Spleen (tissue), 11 donors: ENCODE measurements at regions not wholly inside any gene's neighbourhood (a gene's known extent, or its start where the extent isn't known, plus 50 kb on each side); places are given as distances from the start of the nearest gene placed in this dataset.
"Not testable (repeated sequence)": the region's sequence is repeated elsewhere in the genome, so short reads cannot be mapped to it uniquely, and the experiment has no call there.

ENCODE experiments used
- DNase-seq: peaks from one replicate; pipeline ENCODE4 v3.0.0-alpha.2; 2020
- H3K27ac ChIP-seq, 8 donors: fragments of 200-600 bp; sonication (generic) in 7 of 8; 1 replicate in 4 of 8; 2 replicates in 4 of 8; pipeline versions ENCODE4 v1.5.0 to v1.8.0; 2016 to 2021; ENCODE audit warnings: inconsistent platforms in 4 of 8, mild to moderate bottlenecking in 4 of 8, moderate library complexity in 1 of 8
- H3K27me3 ChIP-seq, 7 donors: fragments of 200-600 bp; sonication (generic) in 6 of 7; replicated peaks in 1 of 7; 1 replicate in 4 of 7; 2 replicates in 3 of 7; pipeline versions ENCODE4 v1.5.0 to v1.8.0; 2016 to 2021; ENCODE audit warnings: inconsistent platforms in 3 of 7, mild to moderate bottlenecking in 1 of 7
- H3K36me3 ChIP-seq, 6 donors: fragments of 200-600 bp; sonication (generic) in 5 of 6; 1 replicate in 4 of 6; 2 replicates in 2 of 6; pipeline versions ENCODE4 v1.5.0 to v1.8.0; 2016 to 2021; ENCODE audit warnings: inconsistent platforms in 2 of 6
- H3K4me1 ChIP-seq, 6 donors: fragments of 200-600 bp; sonication (generic) in 5 of 6; 1 replicate in 3 of 6; 2 replicates in 3 of 6; pipeline versions ENCODE4 v1.5.0 to v1.8.0; 2016 to 2021; ENCODE audit warnings: inconsistent platforms in 3 of 6
- H3K4me3 ChIP-seq, 8 donors: fragments of 200-600 bp; sonication (generic) in 7 of 8; 1 replicate in 4 of 8; 2 replicates in 4 of 8; pipeline versions ENCODE4 v1.5.0 to v1.8.0; 2016 to 2021; ENCODE audit warnings: inconsistent platforms in 4 of 8, mild to moderate bottlenecking in 4 of 8, moderate library complexity in 2 of 8
- H3K9me3 ChIP-seq, 8 donors: fragments of 200-600 bp; sonication (generic) in 7 of 8; 1 replicate in 4 of 8; 2 replicates in 4 of 8; pipeline versions ENCODE4 v1.5.0 to v1.8.0; 2016 to 2021; ENCODE audit warnings: inconsistent platforms in 4 of 8
- CTCF ChIP-seq, 11 experiments: fragments of 200-600 bp in 7 of 11; fragments of 450-650 bp in 4 of 11; sonication (generic) in 4 of 11; IDR thresholded peaks in 8 of 11; conservative IDR thresholded peaks in 3 of 11; 1 replicate in 7 of 11; 2 replicates in 4 of 11; pipeline versions ENCODE4 v1.4.0 to v1.8.0; 2016 to 2021; ENCODE audit warnings: antibody characterized with exemption in 11 of 11, inconsistent platforms in 4 of 11, mild to moderate bottlenecking in 1 of 11
- POLR2A ChIP-seq, 3 donors: fragments of 450-650 bp; IDR thresholded peaks; one replicate each; pipeline ENCODE4 v1.5.1; 2017; ENCODE audit warnings: antibody characterized with exemption in 3 of 3, mild to moderate bottlenecking in 1 of 3
- POLR2AphosphoS5 ChIP-seq, 3 donors: sonication (generic); formaldehyde crosslinking; IDR thresholded peaks; one replicate each; pipeline ENCODE4 v1.5.1; 2017; ENCODE audit warnings: antibody characterized with exemption in 3 of 3
- WGBS, 5 donors: extraction: QIAGEN DNeasy Blood & Tissue Kit in 3 of 5; methylation state at CpG; one replicate each; pipeline versions ENCODE4 v1.1.5 to v1.1.7; 2013 to 2018; 5-methylcytosine and 5-hydroxymethylcytosine counted together
- intact Hi-C: fragments of 100-400 bp; cut with DNase I; formaldehyde crosslinking; loops from one replicate; pipeline ENCODE4 v1.15.0; 2023; ENCODE audit warnings: low total_unique reads
- donor health status: healthy with polysubstance abuse.
- donor health status: DM: no; HTN: no; CAD: no; lungs with moderate emphysema.
- donor health status: DM: no; HTN: no; CAD: no.
- donor health status: Bipolar disorder and iron deficiency.
- donor health status: healthy.
- donor health status: DM: no; HTN: no; CAD: no.
- donor health status: DM: yes; HTN: yes; CAD: no.

DNA sequence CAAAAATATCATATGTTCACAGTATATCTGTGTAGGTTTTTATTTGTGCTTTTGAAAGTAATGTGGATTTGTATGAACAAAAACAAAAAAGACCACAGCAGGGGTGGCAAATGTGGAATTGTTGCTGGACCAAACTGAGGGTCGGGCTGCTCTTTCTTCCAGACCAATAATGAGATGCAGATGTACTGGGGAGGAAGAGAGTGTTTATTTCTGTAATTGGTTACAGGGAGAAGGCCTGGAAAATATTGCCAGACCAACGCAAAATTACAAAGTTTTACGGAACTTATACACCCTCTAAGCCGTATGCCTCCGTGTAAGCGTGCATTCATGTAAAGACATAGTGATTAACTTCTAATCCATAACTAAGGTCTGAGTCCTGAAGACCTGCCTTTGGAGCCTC, 353.9 kb upstream of the C16orf82 start:
- H3K36me3 ChIP-seq = no peaks in the 10 kb centered on the region
- WGBS, 5 donors = 89 to 97% (median 95%) methylated on average over 6 of the region's 6 CpGs
- no peaks in the 10 kb centered on the region for H3K9me3 ChIP-seq
- H3K4me1 ChIP-seq = no peaks in the 10 kb centered on the region
- H3K4me3 ChIP-seq = no peak overlapping the region
- peaks cover 0 to 21% (median 0%) of the 10 kb centered on the region in 7 donors for H3K27me3 ChIP-seq
- DNase-seq = no peak
- TF ChIP-seq POLR2A (IDR thresholded peaks at IDR 0.05) (no peak), POLR2AphosphoS5 (IDR thresholded peaks at IDR 0.05) (no peak), CTCF (IDR thresholded peaks at IDR 0.05 in 8 of 11, conservative IDR thresholded peaks at IDR 0.05 in 3 of 11) (no peak)
- H3K27ac ChIP-seq = no peak overlapping the region
- intact Hi-C loops = no loop called here

DNA sequence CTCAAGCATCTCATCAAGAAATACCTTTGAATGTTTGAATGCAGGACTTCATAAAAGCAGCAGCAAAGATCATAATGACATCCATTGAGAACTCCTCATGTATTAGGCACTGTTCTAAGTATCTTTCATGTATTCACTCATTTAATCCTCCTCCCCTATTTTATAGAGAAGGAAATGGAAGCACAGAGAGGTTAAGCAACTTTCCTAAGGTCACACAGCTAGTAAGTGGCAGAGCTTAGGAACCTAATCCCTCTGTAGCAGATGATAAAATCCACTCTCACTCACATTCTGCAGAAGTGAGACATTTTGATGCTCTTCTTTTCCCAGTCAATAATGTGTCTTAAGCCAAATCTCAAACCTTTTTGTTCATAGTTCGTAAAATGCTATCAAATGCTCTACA, 350.8 kb upstream of the C16orf82 start:
- 72 to 91% (median 80%) methylated on average over 1 of the region's 1 CpG for WGBS, 5 donors
- Histone ChIP-seq H3K9me3 (no peaks in the 10 kb centered on the region), H3K27me3 (peaks cover 0 to 11% (median 0%) of the 10 kb centered on the region in 7 donors), H3K36me3 (no peaks in the 10 kb centered on the region), H3K4me3 (no peak overlapping the region), H3K4me1 (no peaks in the 10 kb centered on the region), H3K27ac (no peak overlapping the region)
- DNase-seq = no peak
- no peak for TF ChIP-seq POLR2AphosphoS5 (IDR thresholded peaks at IDR 0.05)
- intact Hi-C loops = no loop called here

DNA sequence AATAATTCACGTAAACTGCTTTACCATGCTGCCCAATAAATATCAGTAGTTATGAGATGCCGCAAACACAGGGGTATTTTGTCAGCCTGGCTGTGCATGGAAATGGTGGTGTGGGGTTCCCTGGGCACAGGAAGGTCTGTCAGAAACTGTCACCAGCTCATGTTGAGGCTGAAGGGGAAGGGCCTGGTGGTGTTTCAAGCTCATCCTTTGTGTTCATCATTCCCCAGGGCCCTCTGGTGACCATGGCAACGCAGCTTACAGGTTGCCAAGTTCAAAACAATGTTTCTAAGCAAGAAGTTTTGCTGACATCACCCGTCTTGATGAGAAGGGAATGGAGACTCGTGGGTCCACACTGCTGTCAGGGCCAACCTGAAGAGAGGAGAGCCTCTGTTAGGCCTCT, 348.9 kb upstream of the C16orf82 start:
- WGBS, 5 donors = 64 to 78% (median 76%) methylated on average over 5 of the region's 5 CpGs
- intact Hi-C loops = no loop called here
- H3K9me3 ChIP-seq = peaks cover 0 to 3% (median 0%) of the 10 kb centered on the region in 8 donors

DNA sequence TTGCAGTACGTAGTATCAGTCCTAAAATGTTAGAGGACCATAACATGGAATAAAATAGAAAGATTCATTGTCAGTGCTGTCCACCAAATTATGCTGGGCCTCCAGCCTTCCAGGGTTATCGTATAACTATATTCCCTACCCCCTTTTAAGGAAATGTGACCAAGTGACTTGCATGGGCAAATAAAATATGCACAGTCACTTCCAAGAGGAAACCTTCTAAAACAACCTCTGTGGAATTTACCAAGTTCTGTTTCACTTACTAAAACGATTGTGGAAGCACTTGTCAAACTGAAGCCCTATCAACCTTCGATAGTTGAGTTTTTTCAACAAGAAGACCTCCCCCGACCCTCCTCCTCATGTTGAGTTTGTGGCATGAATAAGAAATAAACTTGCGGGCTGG, 345.4 kb upstream of the C16orf82 start:
- Histone ChIP-seq H3K4me1 (no peaks in the 10 kb centered on the region), H3K4me3 (no peak overlapping the region), H3K36me3 (no peaks in the 10 kb centered on the region), H3K27ac (no peak overlapping the region), H3K27me3 (peaks cover 0 to 6% (median 0%) of the 10 kb centered on the region in 7 donors), H3K9me3 (peaks cover 0 to 3% (median 0%) of the 10 kb centered on the region in 8 donors)
- intact Hi-C loops = no loop called here
- no peak for TF ChIP-seq POLR2AphosphoS5 (IDR thresholded peaks at IDR 0.05)
- TF ChIP-seq POLR2A (IDR thresholded peaks at IDR 0.05) = no peak
- 54 to 72% (median 64%) methylated on average over 6 of the region's 6 CpGs for WGBS, 5 donors
- no peak for DNase-seq

More for the DNA sequence above, 348.9 kb upstream of the C16orf82 start:
- no peak for TF ChIP-seq POLR2A (IDR thresholded peaks at IDR 0.05)
- no peak overlapping the region for H3K27ac ChIP-seq
- no peak overlapping the region for H3K4me3 ChIP-seq
- DNase-seq = no peak
- H3K4me1 ChIP-seq = no peaks in the 10 kb centered on the region
- no peaks in the 10 kb centered on the region for H3K36me3 ChIP-seq
- H3K27me3 ChIP-seq = no peaks in the 10 kb centered on the region

GRCh38 chr16:26721957-26722356, 344.8 kb upstream of the C16orf82 start:
- peaks cover 0 to 11% (median 0%) of the 10 kb centered on the region in 7 donors for H3K27me3 ChIP-seq
- intact Hi-C loops, H3K4me1 ChIP-seq, H3K36me3 ChIP-seq, H3K9me3 ChIP-seq, H3K27ac ChIP-seq, DNase-seq, H3K4me3 ChIP-seq: not testable (repeated sequence)
- 86 to 97% (median 90%) methylated on average over 3 of the region's 3 CpGs for WGBS, 5 donors

DNA sequence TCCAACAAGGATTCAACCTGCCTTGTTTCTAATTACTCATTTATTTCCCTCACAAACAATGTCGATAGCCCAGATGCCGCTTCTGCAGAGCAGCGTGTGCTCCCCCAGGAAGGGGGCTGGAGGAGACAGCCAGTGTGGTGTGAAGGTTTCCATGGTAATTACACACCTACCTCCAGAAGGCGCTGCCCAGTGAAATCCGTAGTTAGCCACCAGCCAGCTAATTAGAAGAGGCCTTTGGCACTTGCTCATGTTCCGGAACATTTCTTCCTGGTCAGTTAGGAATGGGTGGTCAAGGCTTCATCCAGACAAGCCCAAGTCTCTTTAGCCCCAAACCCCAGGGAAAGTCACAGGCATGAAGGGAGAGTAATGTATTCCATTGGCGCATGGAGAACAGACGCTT, 342.5 kb upstream of the C16orf82 start:
- TF ChIP-seq CTCF (IDR thresholded peaks at IDR 0.05 in 8 of 11, conservative IDR thresholded peaks at IDR 0.05 in 3 of 11) (no peak), POLR2A (IDR thresholded peaks at IDR 0.05) (no peak), POLR2AphosphoS5 (IDR thresholded peaks at IDR 0.05) (no peak)
- Histone ChIP-seq H3K27ac (no peak overlapping the region), H3K27me3 (peaks cover 0 to 32% (median 0%) of the 10 kb centered on the region in 7 donors), H3K36me3 (no peaks in the 10 kb centered on the region), H3K4me3 (no peak overlapping the region), H3K4me1 (no peaks in the 10 kb centered on the region), H3K9me3 (peaks cover 0 to 3% (median 0%) of the 10 kb centered on the region in 8 donors)
- intact Hi-C loops = no loop called here
- WGBS, 5 donors = 59 to 80% (median 68%) methylated on average over 8 of the region's 8 CpGs
- DNase-seq = no peak
